ENCODE measurements at regions not wholly inside any gene's neighbourhood (a gene's known extent, or its start where the extent isn't known, plus 50 kb on each side); places are given as distances from the start of the nearest gene placed in this dataset.
A peak's percentile ranks its signal among the peaks of the same experiment; 100 is the strongest.

GRCh38 chr20:50314678-50315335 lies 124.2 kb downstream of the CEBPB start:
- DNase-seq = no peak

- no peak for DNase-seq
Measured at GRCh38 chr20:50315586-50316551, 125.2 kb downstream of the CEBPB start.

- no peak for DNase-seq
Measured at GRCh38 chr20:50317116-50317515, 126.5 kb downstream of the CEBPB start.

- peak in 1 of 2 experiments; percentile 29 for DNase-seq
Measured at GRCh38 chr20:50317609-50318008, 127.0 kb downstream of the CEBPB start.

GRCh38 chr20:50318710-50319109 lies 128.1 kb downstream of the CEBPB start:
- no peak for DNase-seq

- DNase-seq = no peak
Measured at GRCh38 chr20:50320005-50320900, 129.6 kb downstream of the CEBPB start.

GRCh38 chr20:50320901-50321796 lies 130.5 kb downstream of the CEBPB start:
- DNase-seq = no peak

- no peak for DNase-seq
Measured at GRCh38 chr20:50321797-50322480, 131.3 kb downstream of the CEBPB start.

- no peak for DNase-seq
Measured at GRCh38 chr20:50322703-50323131, 132.1 kb downstream of the CEBPB start.

GRCh38 chr20:50323209-50323608 lies 132.6 kb downstream of the CEBPB start:
- DNase-seq = no peak

- DNase-seq = no peak
Measured at GRCh38 chr20:50323777-50324775, 133.4 kb downstream of the CEBPB start.

- no peak for DNase-seq
Measured at GRCh38 chr20:50325215-50325614, 134.6 kb downstream of the CEBPB start.

GRCh38 chr20:50325651-50326050 lies 135.0 kb downstream of the CEBPB start:
- DNase-seq = no peak

GRCh38 chr20:50327666-50328065 lies 137.0 kb downstream of the CEBPB start:
- no peak for DNase-seq

- DNase-seq = no peak
Measured at GRCh38 chr20:50328222-50328979, 137.8 kb downstream of the CEBPB start.

GRCh38 chr20:50328996-50329898 lies 138.6 kb downstream of the CEBPB start:
- DNase-seq = no peak

- DNase-seq = no peak
Measured at GRCh38 chr20:50329981-50330503, 139.4 kb downstream of the CEBPB start.

Measured in NCI-H524 (cell line).